T-cell (primary cell): ENCODE measurements at regions not wholly inside any gene's neighbourhood (a gene's known extent, or its start where the extent isn't known, plus 50 kb on each side); places are given as distances from the start of the nearest gene placed in this dataset.

Experiments
- ATAC-seq, 4 experiments: fragments of 200-7000 bp in 3 of 4; fragments of 150-1000 bp in 1 of 4; cut with Tn5 transposase; replicated peaks in 1 of 4; 1 replicate in 3 of 4; 2 replicates in 1 of 4; pipeline ENCODE4 v1.10.0; 2021; ENCODE audit warnings: moderate library complexity in 3 of 4, mild to moderate bottlenecking in 2 of 4, moderate number of reproducible peaks in 1 of 4
- CTCF ChIA-PET, 2 donors: fragments of 300-600 bp; sonication (Branson Sonifier 250); formaldehyde crosslinking; loops; one replicate each; lab custom pipeline; 2022; ENCODE audit warnings: antibody characterized with exemption in 2 of 2; lab: Charles Lee
- POLR2A ChIA-PET, 2 donors: fragments of 300-600 bp; sonication (Branson Sonifier 250); formaldehyde crosslinking; loops; one replicate each; lab custom pipeline; 2022; ENCODE audit warnings: antibody characterized with exemption in 2 of 2; lab: Charles Lee
- DNase-seq, 35 experiments: peaks; one replicate each; pipeline versions ENCODE4 v3.0.0 to v3.0.0-alpha.2; 2013 to 2023
- H3K27ac ChIP-seq: one replicate; pipeline ENCODE4 v1.5.1; 2013; ENCODE audit warnings: low read length
- H3K27me3 ChIP-seq, 2 experiments: replicated peaks in 1 of 2; 1 replicate in 1 of 2; 2 replicates in 1 of 2; pipeline versions ENCODE4 v1.6.1 to v1.7.0; 2013; ENCODE audit warnings: low read length in 1 of 2, mixed read lengths in 1 of 2; ENCODE audit not compliant: control insufficient read depth in 2 of 2, insufficient read depth in 2 of 2; ENCODE audit errors: extremely low read depth in 1 of 2
- H3K36me3 ChIP-seq, 2 donors: 1 replicate in 1 of 2; 2 replicates in 1 of 2; pipeline versions ENCODE4 v1.6.1 to v1.7.0; 2013; ENCODE audit warnings: low read length in 1 of 2; ENCODE audit not compliant: control insufficient read depth in 2 of 2, insufficient read depth in 1 of 2; ENCODE audit errors: extremely low read depth in 1 of 2
- H3K4me1 ChIP-seq, 2 experiments: 1 replicate in 1 of 2; 2 replicates in 1 of 2; pipeline versions ENCODE4 v1.6.1 to v1.7.0; 2013; ENCODE audit warnings: low read length in 2 of 2, mixed read lengths in 1 of 2; ENCODE audit not compliant: insufficient read depth in 2 of 2, control insufficient read depth in 1 of 2; ENCODE audit errors: extremely low read depth in 1 of 2
- H3K4me3 ChIP-seq, 2 donors: 1 replicate in 1 of 2; 2 replicates in 1 of 2; pipeline versions ENCODE4 v1.5.1 to v1.7.0; 2013; ENCODE audit warnings: mild to moderate bottlenecking in 2 of 2, low read length in 1 of 2, moderate library complexity in 1 of 2; ENCODE audit not compliant: control insufficient read depth in 1 of 2; ENCODE audit errors: extremely low read depth in 1 of 2
- H3K9me3 ChIP-seq: 2 replicates; pipeline ENCODE4 v1.7.0; 2013
- H3K27ac Mint-ChIP-seq, 2 donors: one replicate each; pipeline ENCODE4 v1.8.0; 2020 to 2021; ENCODE audit warnings: mild to moderate bottlenecking in 2 of 2, mixed read lengths in 2 of 2
- H3K27me3 Mint-ChIP-seq, 2 donors: one replicate each; pipeline ENCODE4 v1.8.0; 2021 to 2022; ENCODE audit warnings: mixed read lengths in 2 of 2
- H3K36me3 Mint-ChIP-seq: one replicate; pipeline ENCODE4 v1.8.0; 2021; ENCODE audit warnings: mixed read lengths
- H3K4me1 Mint-ChIP-seq, 3 donors: one replicate each; pipeline ENCODE4 v1.8.0; 2020 to 2022; ENCODE audit warnings: mixed read lengths in 3 of 3, mild to moderate bottlenecking in 1 of 3
- H3K4me3 Mint-ChIP-seq, 3 donors: one replicate each; pipeline ENCODE4 v1.8.0; 2020 to 2022; ENCODE audit warnings: mild to moderate bottlenecking in 3 of 3, mixed read lengths in 3 of 3, moderate library complexity in 3 of 3
- H3K9me3 Mint-ChIP-seq, 3 donors: one replicate each; pipeline ENCODE4 v1.8.0; 2020 to 2022; ENCODE audit warnings: mixed read lengths in 3 of 3
- WGBS: methylation state at CpG from one replicate; pipeline ENCODE4 v1.1.5; 2013; ENCODE audit warnings: missing lambda C conversion rate; ENCODE audit not compliant: insufficient coverage; 5-methylcytosine and 5-hydroxymethylcytosine counted together

DNA sequence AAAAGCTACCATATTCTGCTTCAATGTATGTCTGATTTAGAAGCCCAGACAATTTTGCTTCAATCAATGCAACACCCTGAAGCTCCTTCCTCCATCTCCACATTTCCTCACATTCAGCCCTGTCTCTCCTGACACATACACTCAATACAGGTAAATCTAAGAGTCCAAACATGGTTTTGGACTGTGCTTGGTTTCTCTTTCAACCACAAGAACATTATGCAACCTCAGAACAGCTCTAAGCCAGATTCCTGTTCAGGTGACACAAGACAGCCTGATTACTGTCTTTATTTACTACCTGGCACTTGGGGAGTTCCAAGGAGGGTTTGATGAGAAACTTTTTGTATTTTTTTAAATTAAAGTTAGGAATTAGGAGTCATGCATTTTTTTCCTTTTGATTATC, 307.5 kb upstream of the SLIT2 start:
- H3K27ac Mint-ChIP-seq: no peak overlapping the region
- H3K9me3 Mint-ChIP-seq: peaks cover 10 to 24% (median 14%) of the 10 kb centered on the region in 3 donors
- H3K27me3 Mint-ChIP-seq: no peaks in the 10 kb centered on the region
- no peaks in the 10 kb centered on the region for H3K9me3 ChIP-seq
- no peak overlapping the region for H3K27ac ChIP-seq
- CTCF ChIA-PET: no interaction called here
- H3K36me3 ChIP-seq: no peaks in the 10 kb centered on the region
- no peaks in the 10 kb centered on the region for H3K4me1 ChIP-seq
- H3K4me1 Mint-ChIP-seq: no peaks in the 10 kb centered on the region
- ATAC-seq: no peak
- H3K4me3 Mint-ChIP-seq: no peak overlapping the region
- H3K4me3 ChIP-seq: no peak overlapping the region
- no peaks in the 10 kb centered on the region for H3K27me3 ChIP-seq
- no peaks in the 10 kb centered on the region for H3K36me3 Mint-ChIP-seq
- POLR2A ChIA-PET: no interaction called here
- DNase-seq: no peak

DNA sequence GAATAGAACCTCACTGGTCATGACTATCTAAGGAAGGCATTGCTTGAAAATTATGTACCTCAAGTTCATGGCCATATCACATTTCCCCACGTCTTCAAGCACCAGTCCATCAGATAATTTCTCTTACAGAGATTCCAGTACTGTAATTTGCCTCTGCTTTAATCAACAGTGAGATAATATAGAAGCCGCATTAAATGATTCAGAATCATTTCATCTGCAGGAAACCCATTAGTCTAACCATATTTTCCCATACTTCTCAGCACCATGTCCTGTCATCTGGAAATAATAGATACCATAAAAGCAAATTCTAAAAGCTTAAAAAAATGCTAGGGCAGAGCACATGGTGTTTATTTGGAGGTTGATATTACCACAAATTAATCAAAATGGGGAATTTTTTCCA, 310.3 kb upstream of the SLIT2 start:
- CTCF ChIA-PET: no interaction called here

GRCh38 chr4:19940861-19941260, 310.8 kb upstream of the SLIT2 start:
- H3K27ac ChIP-seq: no peak overlapping the region
- no peak overlapping the region for H3K4me3 Mint-ChIP-seq

More for the DNA sequence above, 310.3 kb upstream of the SLIT2 start:
- H3K4me3 Mint-ChIP-seq: no peak overlapping the region
- no peak overlapping the region for H3K4me3 ChIP-seq
- H3K36me3 Mint-ChIP-seq: no peaks in the 10 kb centered on the region
- DNase-seq (no peak), ATAC-seq (no peak)
- no peaks in the 10 kb centered on the region for H3K36me3 ChIP-seq
- H3K4me1 Mint-ChIP-seq: no peaks in the 10 kb centered on the region
- no peaks in the 10 kb centered on the region for H3K27me3 Mint-ChIP-seq
- no CpG with 5 or more reads among the region's 2 CpGs for WGBS
- POLR2A ChIA-PET: no interaction called here
- no peaks in the 10 kb centered on the region for H3K27me3 ChIP-seq
- H3K27ac ChIP-seq: no peak overlapping the region
- peaks cover 10 to 25% (median 10%) of the 10 kb centered on the region in 3 donors for H3K9me3 Mint-ChIP-seq
- H3K4me1 ChIP-seq: no peaks in the 10 kb centered on the region
- no peak overlapping the region for H3K27ac Mint-ChIP-seq
- H3K9me3 ChIP-seq: no peaks in the 10 kb centered on the region

DNA sequence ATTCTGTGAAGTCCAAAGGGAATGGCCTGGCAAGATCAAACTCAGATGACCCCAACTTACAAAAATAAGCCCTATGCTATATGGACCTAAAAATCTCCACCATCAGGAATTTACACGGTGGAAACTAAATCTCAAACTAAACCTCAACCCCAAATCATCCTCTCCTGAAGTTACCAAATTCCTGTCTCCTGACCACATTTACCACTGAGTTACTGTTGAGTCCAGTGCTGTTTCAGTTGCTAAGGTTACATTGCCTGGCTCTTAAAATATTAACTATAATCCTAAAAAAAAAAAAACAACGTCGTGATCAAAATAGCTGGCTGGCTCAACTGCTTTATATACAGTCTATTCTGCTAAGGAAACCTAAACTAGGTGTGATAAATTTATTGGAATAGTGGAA, 315.2 kb upstream of the SLIT2 start:
- H3K4me3 Mint-ChIP-seq: no peak overlapping the region
- no peak overlapping the region for H3K27ac Mint-ChIP-seq
- no peak overlapping the region for H3K27ac ChIP-seq
- ChIA-PET CTCF (no interaction called here), POLR2A (no interaction called here)
- H3K4me3 ChIP-seq: no peak overlapping the region
- no peak for ATAC-seq
- H3K36me3 Mint-ChIP-seq: no peaks in the 10 kb centered on the region
- no peaks in the 10 kb centered on the region for H3K27me3 ChIP-seq
- H3K9me3 Mint-ChIP-seq: peaks cover 7 to 25% (median 18%) of the 10 kb centered on the region in 3 donors
- DNase-seq: no peak
- no peaks in the 10 kb centered on the region for H3K4me1 Mint-ChIP-seq
- H3K36me3 ChIP-seq: no peaks in the 10 kb centered on the region
- WGBS: 0% methylated on average over 1 of the region's 3 CpGs
- no peaks in the 10 kb centered on the region for H3K9me3 ChIP-seq
- H3K4me1 ChIP-seq: no peaks in the 10 kb centered on the region
- no peaks in the 10 kb centered on the region for H3K27me3 Mint-ChIP-seq

More at GRCh38 chr4:19940861-19941260, 310.8 kb upstream of the SLIT2 start:
- POLR2A ChIA-PET: no interaction called here
- peaks cover 10 to 25% (median 12%) of the 10 kb centered on the region in 3 donors for H3K9me3 Mint-ChIP-seq
- Histone ChIP-seq H3K36me3 (no peaks in the 10 kb centered on the region), H3K9me3 (no peaks in the 10 kb centered on the region), H3K4me1 (no peaks in the 10 kb centered on the region), H3K4me3 (no peak overlapping the region), H3K27me3 (no peaks in the 10 kb centered on the region)
- CTCF ChIA-PET: no interaction called here
- ATAC-seq: no peak
- no peaks in the 10 kb centered on the region for H3K27me3 Mint-ChIP-seq
- no peaks in the 10 kb centered on the region for H3K36me3 Mint-ChIP-seq
- no peak for DNase-seq
- no peaks in the 10 kb centered on the region for H3K4me1 Mint-ChIP-seq
- H3K27ac Mint-ChIP-seq: no peak overlapping the region
- WGBS: no CpG with 5 or more reads among the region's 1 CpG

- WGBS: no CpG with 5 or more reads among the region's 3 CpGs
Measured at GRCh38 chr4:19930742-19931141, 321.0 kb upstream of the SLIT2 start.

DNA sequence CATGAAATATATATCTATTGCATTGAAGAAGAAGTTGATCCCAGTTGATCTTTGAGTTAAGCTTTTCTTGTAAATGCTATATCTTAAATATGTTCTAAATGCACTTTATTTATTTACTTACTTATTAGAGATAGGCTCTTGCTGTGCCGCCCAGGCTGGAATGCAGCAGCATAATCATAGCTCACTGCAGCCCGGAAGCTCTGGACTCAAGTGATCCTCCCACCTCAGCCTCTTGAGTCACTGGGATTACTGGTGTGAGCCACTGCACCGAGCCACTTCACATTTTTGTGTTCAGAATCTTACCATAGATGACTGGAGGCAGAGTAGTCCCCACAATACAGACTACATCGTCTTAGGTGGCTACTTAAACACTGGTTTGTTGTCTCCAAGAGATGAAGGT, 324.3 kb upstream of the SLIT2 start:
- ATAC-seq: no peak
- Histone ChIP-seq H3K4me3 (no peak overlapping the region), H3K36me3 (no peaks in the 10 kb centered on the region), H3K27ac (no peak overlapping the region), H3K9me3 (no peaks in the 10 kb centered on the region), H3K27me3 (no peaks in the 10 kb centered on the region), H3K4me1 (no peaks in the 10 kb centered on the region)
- CTCF ChIA-PET: no interaction called here
- Mint-ChIP-seq H3K4me1 (no peaks in the 10 kb centered on the region), H3K9me3 (peaks cover 9 to 12% (median 11%) of the 10 kb centered on the region in 3 donors), H3K27ac (no peak overlapping the region), H3K36me3 (no peaks in the 10 kb centered on the region), H3K4me3 (no peak overlapping the region), H3K27me3 (no peaks in the 10 kb centered on the region)
- DNase-seq: no peak
- POLR2A ChIA-PET: no interaction called here
- WGBS: 80% methylated on average over 2 of the region's 4 CpGs

More at GRCh38 chr4:19930742-19931141, 321.0 kb upstream of the SLIT2 start:
- Histone ChIP-seq H3K27me3 (no peaks in the 10 kb centered on the region), H3K4me1 (no peaks in the 10 kb centered on the region), H3K36me3 (no peaks in the 10 kb centered on the region), H3K9me3 (no peaks in the 10 kb centered on the region), H3K4me3 (no peak overlapping the region), H3K27ac (no peak overlapping the region)
- Mint-ChIP-seq H3K36me3 (no peaks in the 10 kb centered on the region), H3K27me3 (no peaks in the 10 kb centered on the region), H3K27ac (no peak overlapping the region), H3K9me3 (peaks cover 12 to 16% (median 12%) of the 10 kb centered on the region in 3 donors), H3K4me1 (no peaks in the 10 kb centered on the region), H3K4me3 (no peak overlapping the region)
- DNase-seq: no peak
- ATAC-seq: no peak
- CTCF ChIA-PET: no interaction called here
- POLR2A ChIA-PET: no interaction called here

GRCh38 chr4:19925516-19925915, 326.2 kb upstream of the SLIT2 start:
- no peak overlapping the region for H3K27ac Mint-ChIP-seq
- H3K9me3 Mint-ChIP-seq: peaks cover 6 to 8% (median 8%) of the 10 kb centered on the region in 3 donors
- ChIA-PET POLR2A (no interaction called here), CTCF (no interaction called here)
- Histone ChIP-seq H3K27me3 (no peaks in the 10 kb centered on the region), H3K4me3 (no peak overlapping the region), H3K27ac (no peak overlapping the region), H3K36me3 (no peaks in the 10 kb centered on the region), H3K4me1 (no peaks in the 10 kb centered on the region), H3K9me3 (no peaks in the 10 kb centered on the region)
- H3K4me1 Mint-ChIP-seq: no peaks in the 10 kb centered on the region
- no peaks in the 10 kb centered on the region for H3K36me3 Mint-ChIP-seq
- no peak overlapping the region for H3K4me3 Mint-ChIP-seq
- DNase-seq (no peak), ATAC-seq (no peak)
- H3K27me3 Mint-ChIP-seq: no peaks in the 10 kb centered on the region
